ENCODE measurements at regions not wholly inside any gene's neighbourhood (a gene's known extent, or its start where the extent isn't known, plus 50 kb on each side); places are given as distances from the start of the nearest gene placed in this dataset.

GRCh38 chr12:88251798-88252197, 109.7 kb downstream of the TMTC3 start:
- DNase-seq = no peak

- no peak for DNase-seq
Observed at GRCh38 chr12:88253371-88253978, 111.4 kb downstream of the TMTC3 start.

DNA sequence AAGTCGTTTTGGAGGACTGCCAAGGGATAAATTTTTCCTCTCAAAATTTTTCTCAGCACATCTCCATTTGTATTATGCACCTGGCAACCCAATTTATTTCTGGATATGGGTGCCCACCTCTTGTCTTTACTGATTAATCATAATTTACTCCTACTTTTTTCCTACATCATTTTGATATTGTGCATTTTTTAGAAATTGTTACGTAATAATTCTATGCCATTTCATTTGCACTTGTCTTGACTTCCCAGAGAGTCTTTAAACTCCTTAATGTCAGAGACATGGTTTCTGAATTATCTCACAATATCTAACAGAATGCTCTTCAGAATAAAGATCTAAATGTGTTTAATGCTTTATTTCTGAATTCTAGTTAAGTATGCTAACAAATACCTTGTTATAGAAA, 113.1 kb downstream of the TMTC3 start:
- no peak for DNase-seq

DNA sequence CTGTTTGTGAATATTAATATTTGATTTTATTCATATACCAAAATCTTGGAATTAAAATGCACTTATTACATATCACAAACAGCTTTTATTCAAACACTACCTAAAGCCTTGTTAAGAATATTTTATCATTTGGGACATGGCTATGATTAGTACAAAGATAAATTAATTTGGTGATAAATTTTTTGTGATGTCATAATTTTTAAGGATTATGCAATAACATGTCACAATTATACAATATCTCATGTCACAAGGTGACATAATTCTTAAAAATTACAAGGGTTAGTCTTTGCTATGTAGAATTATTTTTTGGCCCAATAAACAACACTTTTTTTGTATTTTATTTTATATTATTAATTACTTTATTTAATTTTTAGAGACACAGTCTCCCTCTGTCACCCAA, 113.7 kb downstream of the TMTC3 start:
- DNase-seq = no peak

DNA sequence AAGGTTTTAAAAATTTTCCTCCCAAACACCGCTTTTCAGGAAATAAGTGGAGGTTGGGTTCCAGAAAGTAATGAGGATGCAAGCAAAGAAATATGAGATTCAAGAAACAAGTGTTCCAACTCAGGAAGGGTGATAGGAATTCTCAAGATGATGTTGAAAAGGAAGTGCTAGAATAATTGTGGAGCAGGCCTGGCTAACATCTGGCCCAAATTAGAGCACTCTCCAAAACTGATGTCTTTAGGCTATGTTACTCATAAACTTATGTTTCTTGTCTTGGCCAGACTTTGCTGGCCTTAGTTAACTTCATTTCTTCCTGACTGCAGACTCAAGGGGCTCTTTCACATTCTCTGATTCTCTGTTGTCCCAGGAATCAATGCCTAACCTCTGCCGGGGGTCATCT, 116.3 kb downstream of the TMTC3 start:
- DNase-seq = no peak

GRCh38 chr12:88266806-88267360, 124.8 kb downstream of the TMTC3 start:
- DNase-seq = no peak

DNA sequence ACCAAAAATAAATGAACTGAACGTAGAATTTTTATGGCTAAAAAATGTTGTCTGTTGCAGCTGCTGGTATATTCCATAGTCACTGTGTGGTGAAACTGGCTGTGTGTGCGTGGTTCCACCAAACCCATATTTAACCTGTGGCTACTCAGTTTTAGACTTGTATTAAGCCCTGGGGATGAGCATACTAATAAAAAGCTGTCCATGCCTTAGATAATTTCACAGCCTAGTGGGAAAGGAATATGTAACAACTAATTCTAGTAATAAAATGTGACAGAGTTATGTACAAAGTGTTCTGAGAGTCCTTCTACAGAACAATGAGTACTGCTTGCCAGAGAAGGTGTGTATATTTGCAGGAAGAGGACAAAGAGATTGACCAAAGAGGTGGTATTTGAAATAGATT, 125.5 kb downstream of the TMTC3 start:
- no peak for DNase-seq

DNA sequence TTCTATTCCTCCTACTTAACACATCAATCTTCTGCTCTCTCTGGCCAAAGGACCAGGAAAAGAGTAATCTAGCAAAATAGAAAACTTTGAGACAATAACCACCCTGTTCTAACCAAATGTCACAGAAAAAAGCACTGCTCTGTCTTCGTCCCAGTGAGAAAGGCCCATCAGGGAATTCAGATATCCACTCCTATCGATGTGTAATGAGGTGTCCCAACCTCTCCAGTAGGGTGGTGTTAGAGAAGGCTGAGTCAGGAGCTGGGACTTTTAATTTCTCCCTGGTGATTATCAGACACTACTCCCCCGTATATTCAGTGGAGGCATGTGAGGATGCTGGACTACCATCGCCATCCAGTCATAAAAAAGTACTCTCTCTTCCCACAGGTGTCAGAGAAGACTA, 130.3 kb downstream of the TMTC3 start:
- DNase-seq = peak; percentile 65

GRCh38 chr12:88273450-88273849, 131.3 kb downstream of the TMTC3 start:
- DNase-seq = no peak

DNA sequence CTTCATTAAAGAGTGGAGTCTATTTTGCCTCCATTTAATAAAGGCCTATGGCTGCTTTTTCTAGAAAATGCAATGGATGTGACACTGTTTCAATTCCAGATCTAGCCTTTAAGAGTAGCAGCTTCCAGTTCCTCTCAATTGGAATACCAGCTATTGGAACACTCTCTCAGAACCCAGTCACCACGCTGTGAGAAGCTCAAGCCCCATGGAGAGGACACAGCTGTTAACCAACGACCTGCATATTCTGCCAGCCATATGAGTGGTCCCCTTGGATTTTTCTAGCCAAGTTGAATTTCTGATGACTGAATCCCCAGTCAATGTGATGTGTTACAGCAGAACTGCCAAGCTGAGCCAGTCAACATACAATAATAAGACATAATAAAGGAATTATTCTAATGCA, 131.8 kb downstream of the TMTC3 start:
- no peak for DNase-seq

GRCh38 chr12:88291498-88292131, 149.5 kb downstream of the TMTC3 start:
- DNase-seq = no peak

DNA sequence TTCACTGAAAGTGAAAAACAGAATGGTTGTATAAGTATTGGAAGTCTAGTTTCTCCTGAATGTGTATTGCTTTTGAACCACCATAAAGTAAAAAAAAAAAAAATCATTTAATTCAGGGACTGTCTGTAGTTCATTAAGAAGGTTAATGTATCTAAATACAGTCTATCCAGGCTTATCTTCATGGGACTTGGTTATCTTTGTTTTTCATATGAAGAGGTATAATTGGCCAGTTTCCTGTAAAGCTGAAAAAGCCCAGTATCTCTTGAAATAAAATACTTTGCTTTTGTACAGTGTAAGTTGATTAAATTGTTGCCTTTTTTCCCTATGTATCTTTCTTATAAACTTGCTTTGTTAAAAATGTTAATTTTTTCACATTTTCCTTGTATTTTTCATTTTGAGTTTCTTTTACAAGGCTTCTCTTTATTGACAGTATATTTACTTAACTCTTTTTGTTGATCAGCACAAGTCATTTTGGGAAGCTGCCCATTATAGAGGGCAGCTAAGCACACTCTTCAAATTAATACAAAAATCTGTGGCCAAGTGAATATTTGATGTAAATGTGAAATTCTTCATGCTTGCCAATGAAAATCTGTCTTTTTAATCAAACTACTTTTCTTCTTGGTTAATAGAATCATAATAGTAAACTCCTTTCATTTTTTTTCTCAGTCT, 156.0 kb downstream of the TMTC3 start:
- DNase-seq = no peak

DNA sequence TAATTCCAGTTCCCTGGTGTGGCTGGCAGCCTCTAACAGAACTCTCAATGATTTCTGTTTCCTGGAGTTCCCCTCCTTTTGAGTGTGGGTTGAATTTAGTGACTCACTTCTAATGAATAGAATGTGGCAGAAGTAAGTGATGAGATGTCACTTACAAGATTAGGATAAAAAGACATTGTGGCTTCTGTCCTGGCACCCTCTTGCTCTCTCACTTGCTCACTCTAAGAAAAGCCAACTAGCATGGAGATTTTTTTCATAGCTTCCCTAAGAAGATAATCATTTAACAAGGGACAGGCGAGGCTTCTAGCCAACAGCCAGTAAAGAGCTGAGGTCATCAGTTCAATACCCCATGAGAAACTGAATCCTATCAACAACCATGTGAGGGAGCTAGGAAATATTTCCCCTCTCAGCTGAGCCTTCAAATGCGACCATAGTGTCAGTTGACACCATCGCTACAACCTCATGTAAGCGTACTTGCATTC, 156.7 kb downstream of the TMTC3 start:
- DNase-seq = peak; percentile 79

DNA sequence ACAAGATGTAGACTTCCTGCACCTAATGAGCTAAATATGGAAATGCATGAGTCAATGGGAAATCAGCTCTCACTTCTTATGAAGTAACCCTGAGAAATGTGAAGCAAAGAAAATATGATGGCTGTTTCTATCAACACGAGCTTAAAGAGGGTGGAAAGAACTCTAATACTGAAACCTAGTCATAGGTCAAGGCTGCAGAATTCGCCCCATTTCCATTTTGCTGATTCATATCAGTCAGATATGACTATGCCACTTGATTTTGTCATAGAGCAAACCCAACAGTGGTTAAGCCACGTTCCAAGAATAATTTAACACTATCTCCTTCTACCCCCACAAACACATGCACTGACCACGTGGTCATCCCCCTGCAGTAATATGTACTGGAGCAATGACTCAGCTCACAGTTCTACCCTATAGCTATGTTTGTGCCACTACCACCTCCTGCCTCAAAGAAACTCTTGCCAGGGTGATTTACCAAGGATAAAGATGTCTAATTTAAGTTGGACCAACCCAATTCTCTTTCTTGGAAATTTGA, 157.5 kb downstream of the TMTC3 start:
- peak; percentile 98 for DNase-seq

- DNase-seq = no peak
Observed at GRCh38 chr12:88300931-88301330, 158.8 kb downstream of the TMTC3 start.

- DNase-seq = no peak
Observed at GRCh38 chr12:88303335-88303734, 161.2 kb downstream of the TMTC3 start.

DNA sequence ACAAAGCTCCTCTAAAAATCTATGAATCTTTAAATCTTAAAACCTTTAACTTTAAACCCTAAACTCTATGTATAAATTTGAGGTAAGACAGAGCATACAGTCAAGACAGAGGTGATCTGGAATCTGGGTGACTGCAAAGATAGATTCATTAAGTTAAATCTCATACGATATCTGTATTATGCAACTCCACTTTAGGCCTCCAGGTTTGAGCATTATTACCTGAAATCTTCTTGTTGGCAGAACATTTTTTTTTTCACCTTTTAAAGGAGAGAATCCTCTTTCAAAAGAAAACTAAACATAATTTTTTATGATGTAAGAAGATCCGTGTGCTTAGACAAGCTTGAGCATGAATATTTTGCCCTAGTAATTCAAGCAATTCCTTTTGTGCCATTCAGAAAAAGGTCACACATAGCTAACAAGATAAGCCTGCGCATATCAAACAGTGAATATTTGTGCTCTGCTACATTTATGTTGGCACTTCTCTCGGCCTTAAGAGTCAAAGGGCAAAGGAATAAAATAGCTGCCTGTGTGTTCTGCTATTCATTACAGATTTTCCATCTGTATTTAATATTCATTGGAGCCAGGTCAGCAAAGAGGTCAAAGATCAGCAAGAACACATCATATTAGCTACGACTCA, 163.3 kb downstream of the TMTC3 start:
- DNase-seq = peak; percentile 10

- DNase-seq = peak; percentile 90
Observed at GRCh38 chr12:88306471-88307069, 164.5 kb downstream of the TMTC3 start.

- DNase-seq = no peak
Observed at GRCh38 chr12:88307961-88308360, 165.9 kb downstream of the TMTC3 start.

- peak; percentile 93 for DNase-seq
Observed at GRCh38 chr12:88308825-88309224, 166.7 kb downstream of the TMTC3 start.

DNA sequence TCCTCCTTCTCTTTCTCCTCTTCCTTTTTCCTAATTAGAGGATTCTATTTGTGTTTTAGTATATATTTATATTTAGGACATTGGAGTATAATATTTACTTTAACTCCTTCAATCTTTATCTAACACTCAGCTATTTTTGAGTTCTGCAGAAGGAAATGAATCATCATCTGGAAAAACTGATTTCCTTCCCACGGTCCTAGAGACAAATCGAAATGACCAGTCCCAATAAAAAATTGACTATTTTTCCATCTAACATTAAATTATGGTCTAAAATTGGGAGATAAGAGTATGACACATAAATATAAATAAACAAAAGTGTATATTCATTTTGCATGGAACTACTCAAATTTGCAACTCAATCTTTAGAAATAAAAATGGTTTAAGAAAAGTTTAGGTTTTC, 167.4 kb downstream of the TMTC3 start:
- peak; percentile 57 for DNase-seq

DNA sequence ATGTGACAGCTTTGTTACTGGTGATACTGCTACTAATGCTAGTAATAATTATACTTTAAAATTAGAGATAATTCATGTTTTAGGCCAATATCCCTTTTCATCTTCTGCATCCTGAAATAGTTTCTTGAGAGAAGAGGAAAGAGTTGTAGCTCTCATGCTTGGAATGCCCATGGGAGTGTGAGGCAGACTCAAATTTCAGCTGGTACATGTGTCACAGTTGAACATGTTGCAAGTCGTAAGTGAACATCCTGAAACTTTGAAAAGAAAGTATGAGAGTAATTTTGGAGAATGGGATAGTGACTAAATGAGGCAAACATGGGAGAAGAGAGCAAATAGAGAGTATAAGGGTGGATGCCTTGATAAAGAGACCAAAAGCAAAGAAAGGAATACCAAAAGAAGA, 168.0 kb downstream of the TMTC3 start:
- peak; percentile 71 for DNase-seq

- DNase-seq = peak; percentile 58
Observed at GRCh38 chr12:88310666-88311065, 168.6 kb downstream of the TMTC3 start.
